ENCODE measurements at regions not wholly inside any gene's neighbourhood (a gene's known extent, or its start where the extent isn't known, plus 50 kb on each side); places are given as distances from the start of the nearest gene placed in this dataset.

GRCh38 chr2:146764301-146764700 is 1080.5 kb upstream of the ACVR2A start:
- DNase-seq (ENCODE audit: low read depth in 1 of 2, low spot score in 1 of 2), result peak in 1 of 2 donors; percentile 39
- Histone ChIP-seq H3K36me3 (no peaks in the 10 kb centered on the region), H3K27ac (no peak overlapping the region), H3K9me3 (ENCODE audit: low read depth) (no peaks in the 10 kb centered on the region), H3K4me1 (ENCODE audit: low read depth) (no peaks in the 10 kb centered on the region), H3K27me3 (no peaks in the 10 kb centered on the region), H3K4me3 (no peak overlapping the region)
- TF ChIP-seq CTCF (IDR thresholded peaks at IDR 0.05; ENCODE audit: low read depth, low read length), result no peak

GRCh38 chr2:146762786-146763185 is 1082.0 kb upstream of the ACVR2A start:
- no peak for TF ChIP-seq CTCF (IDR thresholded peaks at IDR 0.05; ENCODE audit: low read depth, low read length)
- no peak overlapping the region for H3K27ac ChIP-seq

DNA sequence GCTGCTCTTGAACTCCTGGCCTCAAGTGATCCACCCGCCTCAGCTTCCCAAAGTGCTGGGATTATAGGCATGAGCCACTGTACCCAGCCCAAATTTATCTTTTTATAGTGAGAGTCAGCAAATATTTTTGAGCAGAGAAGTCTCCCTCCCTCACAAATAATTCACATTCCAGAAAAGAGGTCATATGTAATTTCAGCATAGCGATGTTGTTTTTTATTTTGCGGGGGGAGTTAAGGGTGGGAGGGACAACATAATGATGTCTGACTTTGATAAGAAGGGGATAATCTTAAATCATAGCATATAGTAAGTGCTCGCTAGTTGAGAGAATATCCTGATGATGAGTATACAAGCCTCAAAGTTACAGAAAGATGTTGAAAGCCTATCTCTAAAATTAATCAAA is 1090.2 kb upstream of the ACVR2A start:
- no peaks in the 10 kb centered on the region for H3K9me3 ChIP-seq (ENCODE audit: low read depth)
- no peak overlapping the region for H3K4me3 ChIP-seq
- H3K36me3 ChIP-seq, result no peaks in the 10 kb centered on the region
- no peaks in the 10 kb centered on the region for H3K4me1 ChIP-seq (ENCODE audit: low read depth)
- TF ChIP-seq CTCF (IDR thresholded peaks at IDR 0.05; ENCODE audit: low read depth, low read length), result no peak
- H3K27ac ChIP-seq, result no peak overlapping the region
- peak in 1 of 2 donors; percentile 6 for DNase-seq (ENCODE audit: low read depth in 1 of 2, low spot score in 1 of 2)
- no peaks in the 10 kb centered on the region for H3K27me3 ChIP-seq

More at GRCh38 chr2:146762786-146763185, 1082.0 kb upstream of the ACVR2A start:
- H3K9me3 ChIP-seq (ENCODE audit: low read depth), result no peaks in the 10 kb centered on the region
- no peaks in the 10 kb centered on the region for H3K36me3 ChIP-seq
- H3K27me3 ChIP-seq, result no peaks in the 10 kb centered on the region
- no peak overlapping the region for H3K4me3 ChIP-seq
- H3K4me1 ChIP-seq (ENCODE audit: low read depth), result no peaks in the 10 kb centered on the region
- DNase-seq (ENCODE audit: low read depth in 1 of 2, low spot score in 1 of 2), result no peak

DNA sequence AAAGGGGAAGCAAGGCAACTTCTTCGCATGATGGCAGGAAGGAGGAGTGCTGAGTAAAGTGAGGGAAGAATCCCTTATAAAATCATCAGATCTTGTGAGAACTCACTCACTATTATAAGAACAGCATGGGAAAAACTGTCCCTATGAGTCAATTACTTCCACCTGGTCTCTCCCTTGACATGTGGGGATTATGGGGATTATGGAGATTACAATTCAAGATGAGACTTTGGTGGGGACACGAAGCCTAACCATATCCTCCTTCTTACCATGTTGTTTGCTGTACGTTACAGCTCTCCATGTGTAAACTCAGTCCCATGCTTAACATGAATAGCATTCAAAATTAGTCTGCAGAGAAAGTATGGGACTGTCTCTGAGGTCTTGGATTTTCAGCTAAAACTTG is 1096.8 kb upstream of the ACVR2A start:
- no peaks in the 10 kb centered on the region for H3K4me1 ChIP-seq (ENCODE audit: low read depth)
- TF ChIP-seq CTCF (IDR thresholded peaks at IDR 0.05; ENCODE audit: low read depth, low read length), result no peak
- H3K27me3 ChIP-seq, result no peaks in the 10 kb centered on the region
- H3K36me3 ChIP-seq, result no peaks in the 10 kb centered on the region
- no peak overlapping the region for H3K4me3 ChIP-seq
- DNase-seq (ENCODE audit: low read depth in 1 of 2, low spot score in 1 of 2), result no peak
- no peak overlapping the region for H3K27ac ChIP-seq
- H3K9me3 ChIP-seq (ENCODE audit: low read depth), result no peaks in the 10 kb centered on the region

DNA sequence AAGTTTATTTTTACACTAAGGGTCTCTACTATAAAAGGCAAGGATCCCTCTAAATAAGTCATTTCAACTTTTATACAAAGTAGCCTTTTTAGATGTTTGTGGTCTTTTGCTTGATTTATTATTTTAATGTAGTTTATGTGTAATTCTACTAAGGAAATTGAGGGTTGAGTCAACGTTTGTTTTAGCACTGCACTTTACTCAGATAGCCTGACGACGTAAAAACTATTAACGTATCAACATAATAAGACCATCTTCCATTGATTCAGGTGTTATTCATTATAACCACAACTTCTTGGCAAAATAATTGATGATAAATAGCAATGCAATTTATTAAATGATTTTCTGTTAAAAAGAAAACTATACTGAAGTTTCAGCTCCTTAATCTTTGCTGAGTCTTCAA is 1103.6 kb upstream of the ACVR2A start:
- no peaks in the 10 kb centered on the region for H3K27me3 ChIP-seq
- H3K4me1 ChIP-seq (ENCODE audit: low read depth), result no peaks in the 10 kb centered on the region
- H3K36me3 ChIP-seq, result no peaks in the 10 kb centered on the region
- no peak for DNase-seq (ENCODE audit: low read depth in 1 of 2, low spot score in 1 of 2)
- no peak overlapping the region for H3K4me3 ChIP-seq
- H3K27ac ChIP-seq, result no peak overlapping the region
- no peaks in the 10 kb centered on the region for H3K9me3 ChIP-seq (ENCODE audit: low read depth)
- TF ChIP-seq CTCF (IDR thresholded peaks at IDR 0.05; ENCODE audit: low read depth, low read length), result no peak

DNA sequence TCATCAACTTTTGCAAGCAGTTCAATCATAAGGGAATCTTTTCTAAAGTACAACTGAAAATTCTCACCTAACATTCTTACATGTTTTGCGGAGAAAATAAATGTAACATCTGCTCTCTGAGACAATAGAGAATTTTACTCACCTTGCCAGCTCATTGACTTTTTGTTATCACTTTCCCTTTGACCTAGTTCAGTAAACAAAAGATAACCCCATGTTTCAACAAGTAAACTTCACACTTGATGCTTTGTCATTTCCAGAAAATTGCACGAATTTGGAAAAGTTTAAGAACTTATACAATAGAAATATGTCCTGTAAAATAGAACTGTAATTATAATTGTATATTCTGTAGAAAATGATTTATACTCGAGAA is 1110.0 kb upstream of the ACVR2A start:
- no peaks in the 10 kb centered on the region for H3K36me3 ChIP-seq
- peaks cover 9% of the 10 kb centered on the region for H3K4me1 ChIP-seq (ENCODE audit: low read depth)
- H3K27me3 ChIP-seq, result no peaks in the 10 kb centered on the region
- TF ChIP-seq CTCF (IDR thresholded peaks at IDR 0.05; ENCODE audit: low read depth, low read length), result no peak
- no peak overlapping the region for H3K4me3 ChIP-seq
- H3K27ac ChIP-seq, result no peak overlapping the region
- H3K9me3 ChIP-seq (ENCODE audit: low read depth), result no peaks in the 10 kb centered on the region
- DNase-seq (ENCODE audit: low read depth in 1 of 2, low spot score in 1 of 2), result no peak
